Neural crest cell (in vitro differentiated cells): ENCODE measurements at regions not wholly inside any gene's neighbourhood (a gene's known extent, or its start where the extent isn't known, plus 50 kb on each side); places are given as distances from the start of the nearest gene placed in this dataset.

Experiments used
- DNase-seq: peaks from one replicate; pipeline ENCODE4 v3.0.0; 2021; ENCODE audit warnings: low read depth, mixed read lengths, low spot score
- H3K27ac Mint-ChIP-seq: one replicate; pipeline ENCODE4 v1.8.0; 2021; ENCODE audit warnings: mild to moderate bottlenecking, mixed read lengths; ENCODE audit not compliant: unreplicated experiment
- H3K27me3 Mint-ChIP-seq: 2 replicates; pipeline ENCODE4 v1.8.0; 2021; ENCODE audit warnings: low read depth, mild to moderate bottlenecking, mixed read lengths
- H3K36me3 Mint-ChIP-seq: 2 replicates; pipeline ENCODE4 v1.8.0; 2021; ENCODE audit warnings: low read depth, mild to moderate bottlenecking, mixed read lengths
- H3K4me1 Mint-ChIP-seq: 2 replicates; pipeline ENCODE4 v1.8.0; 2021; ENCODE audit warnings: mixed read lengths
- H3K4me3 Mint-ChIP-seq: one replicate; pipeline ENCODE4 v1.8.0; 2021; ENCODE audit warnings: mild to moderate bottlenecking, mixed read lengths
- H3K9me3 Mint-ChIP-seq: 2 replicates; pipeline ENCODE4 v1.8.0; 2021; ENCODE audit warnings: mixed read lengths
- CTCF ChIP-seq: fragments of 200-600 bp; sonication (generic); conservative IDR thresholded peaks from 2 replicates; pipeline ENCODE4 v1.5.0; 2021; ENCODE audit warnings: antibody characterized with exemption, mild to moderate bottlenecking

- Mint-ChIP-seq H3K27me3 (peaks cover 2% of the 10 kb centered on the region), H3K9me3 (no peaks in the 10 kb centered on the region), H3K27ac (no peak overlapping the region), H3K4me3 (no peak overlapping the region), H3K4me1 (no peaks in the 10 kb centered on the region), H3K36me3 (no peaks in the 10 kb centered on the region)
- no peak for DNase-seq
- no peak for TF ChIP-seq CTCF
Measured at GRCh38 chr2:129910446-129911362, 68.8 kb upstream of the RAB6C start.

- no peak for TF ChIP-seq CTCF
- no peaks in the 10 kb centered on the region for H3K36me3 Mint-ChIP-seq
- no peaks in the 10 kb centered on the region for H3K4me1 Mint-ChIP-seq
- peaks cover 2% of the 10 kb centered on the region for H3K27me3 Mint-ChIP-seq
- no peak for DNase-seq
- no peak overlapping the region for H3K27ac Mint-ChIP-seq
- H3K4me3 Mint-ChIP-seq: no peak overlapping the region
- H3K9me3 Mint-ChIP-seq: no peaks in the 10 kb centered on the region
Measured at GRCh38 chr2:129911363-129912065, 68.0 kb upstream of the RAB6C start.

GRCh38 chr2:129912066-129912820 is 67.2 kb upstream of the RAB6C start:
- Mint-ChIP-seq H3K4me1 (no peaks in the 10 kb centered on the region), H3K27ac (no peak overlapping the region), H3K9me3 (no peaks in the 10 kb centered on the region), H3K27me3 (peaks cover 2% of the 10 kb centered on the region), H3K36me3 (no peaks in the 10 kb centered on the region), H3K4me3 (no peak overlapping the region)
- no peak for TF ChIP-seq CTCF
- no peak for DNase-seq

- Mint-ChIP-seq H3K27me3 (peaks cover 8% of the 10 kb centered on the region), H3K27ac (no peak overlapping the region), H3K4me3 (no peak overlapping the region), H3K36me3 (peaks cover 1% of the 10 kb centered on the region), H3K4me1 (no peaks in the 10 kb centered on the region), H3K9me3 (peaks cover 3% of the 10 kb centered on the region)
- no peak for DNase-seq
- no peak for TF ChIP-seq CTCF
Measured at GRCh38 chr2:129912871-129913694, 66.4 kb upstream of the RAB6C start.
